ENCODE measurements at regions not wholly inside any gene's neighbourhood (a gene's known extent, or its start where the extent isn't known, plus 50 kb on each side); places are given as distances from the start of the nearest gene placed in this dataset.

DNA sequence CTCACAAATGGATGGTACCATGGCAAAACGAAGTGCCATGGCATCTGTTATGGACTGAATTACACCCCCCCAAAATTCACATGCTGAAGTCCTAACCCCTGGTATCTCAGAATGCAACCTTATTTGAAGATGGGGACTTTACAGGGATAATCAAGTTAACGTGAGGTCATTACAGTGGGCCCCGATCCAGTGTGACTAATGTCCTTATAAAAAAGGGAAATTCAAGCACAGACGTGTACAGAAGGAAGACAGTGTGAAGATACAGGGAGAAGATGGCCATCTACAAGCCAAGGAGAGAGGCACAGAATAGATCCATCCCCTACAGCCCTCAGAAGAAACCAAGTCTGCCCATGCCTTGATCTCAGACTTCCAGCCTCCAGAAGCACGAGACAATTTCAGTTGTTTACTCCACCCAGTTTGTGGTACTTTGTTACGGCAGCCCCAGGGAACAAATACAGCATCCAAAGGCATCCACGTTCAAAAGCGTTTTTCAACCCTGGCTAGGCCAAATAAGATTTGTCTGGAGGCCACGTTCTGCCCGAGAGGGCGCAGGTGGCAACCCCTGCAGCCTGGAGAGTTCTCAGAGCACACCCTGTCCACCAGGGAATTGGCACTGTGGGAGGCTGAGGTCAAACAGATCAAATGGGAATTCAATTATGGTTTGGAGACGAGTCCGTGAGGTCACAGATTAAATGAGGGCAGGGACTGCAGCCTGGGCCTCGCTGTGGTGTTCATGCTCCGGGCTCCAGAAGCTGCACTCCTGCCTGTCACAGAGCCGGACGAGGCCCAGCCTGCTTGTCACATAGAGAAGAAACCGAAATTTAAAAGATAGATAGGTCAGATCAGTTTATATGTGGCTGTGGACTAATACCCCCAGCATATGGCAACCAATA is 494.8 kb downstream of the SHQ1 start:
- TF ChIP-seq CTCF (IDR thresholded peaks at IDR 0.05; ENCODE audit: insufficient read depth, low read length, poor library complexity, severe bottlenecking), result no peak
- no peak for TF ChIP-seq EZH2phosphoT487 (conservative IDR thresholded peaks at IDR 0.05; ENCODE audit: low read length)

Data from SU-DHL-6 (cell line).